ENCODE measurements at regions not wholly inside any gene's neighbourhood (a gene's known extent, or its start where the extent isn't known, plus 50 kb on each side); places are given as distances from the start of the nearest gene placed in this dataset.

GRCh38 chr11:71108013-71108865, 144.1 kb downstream of the SHANK2 start:
- TF ChIP-seq ZNF157 (tag by site-specific recombination; IDR thresholded peaks at IDR 0.05) (no peak), ZNF768 (tag by site-specific recombination; IDR thresholded peaks at IDR 0.05) (no peak), ZNF174 (tag by site-specific recombination; IDR thresholded peaks at IDR 0.05) (no peak), ZSCAN18 (tag by site-specific recombination; IDR thresholded peaks at IDR 0.05) (no peak), TCF7L2 (IDR thresholded peaks at IDR 0.05; ENCODE audit: borderline replicate concordance, low read depth, low read length) (no peak), ZNF48 (tag by site-specific recombination; IDR thresholded peaks at IDR 0.05) (no peak), MZF1 (tag by site-specific recombination; IDR thresholded peaks at IDR 0.05; ENCODE audit: borderline replicate concordance) (no peak), ZNF510 (tag by site-specific recombination; IDR thresholded peaks at IDR 0.05; ENCODE audit: insufficient replicate concordance) (no peak), REST (tag by site-specific recombination; IDR thresholded peaks at IDR 0.05) (no peak)
- TF ChIP-seq, protein P1, sequence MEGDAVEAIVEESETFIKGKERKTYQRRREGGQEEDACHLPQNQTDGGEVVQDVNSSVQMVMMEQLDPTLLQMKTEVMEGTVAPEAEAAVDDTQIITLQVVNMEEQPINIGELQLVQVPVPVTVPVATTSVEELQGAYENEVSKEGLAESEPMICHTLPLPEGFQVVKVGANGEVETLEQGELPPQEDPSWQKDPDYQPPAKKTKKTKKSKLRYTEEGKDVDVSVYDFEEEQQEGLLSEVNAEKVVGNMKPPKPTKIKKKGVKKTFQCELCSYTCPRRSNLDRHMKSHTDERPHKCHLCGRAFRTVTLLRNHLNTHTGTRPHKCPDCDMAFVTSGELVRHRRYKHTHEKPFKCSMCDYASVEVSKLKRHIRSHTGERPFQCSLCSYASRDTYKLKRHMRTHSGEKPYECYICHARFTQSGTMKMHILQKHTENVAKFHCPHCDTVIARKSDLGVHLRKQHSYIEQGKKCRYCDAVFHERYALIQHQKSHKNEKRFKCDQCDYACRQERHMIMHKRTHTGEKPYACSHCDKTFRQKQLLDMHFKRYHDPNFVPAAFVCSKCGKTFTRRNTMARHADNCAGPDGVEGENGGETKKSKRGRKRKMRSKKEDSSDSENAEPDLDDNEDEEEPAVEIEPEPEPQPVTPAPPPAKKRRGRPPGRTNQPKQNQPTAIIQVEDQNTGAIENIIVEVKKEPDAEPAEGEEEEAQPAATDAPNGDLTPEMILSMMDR (tag by site-specific recombination; IDR thresholded peaks at IDR 0.05): no peak

Measured in HEK293 (cell line).